WTC11 (cell line): ENCODE measurements at regions not wholly inside any gene's neighbourhood (a gene's known extent, or its start where the extent isn't known, plus 50 kb on each side); places are given as distances from the start of the nearest gene placed in this dataset.

Experiments
- ATAC-seq: fragments of 200-7000 bp; cut with Tn5 transposase; 2 replicates; pipeline ENCODE4 v1.10.0; 2021; ENCODE audit warnings: mild to moderate bottlenecking, moderate library complexity
- CTCF ChIA-PET: fragments of 300-600 bp; sonication (Branson Sonifier 250); formaldehyde crosslinking; loops from one replicate; lab custom pipeline; 2021; ENCODE audit warnings: antibody characterized with exemption; lab: Charles Lee
- POLR2A ChIA-PET: fragments of 350-600 bp; sonication (Branson Sonifier 250); formaldehyde crosslinking; loops from one replicate; lab custom pipeline; 2021; ENCODE audit warnings: antibody characterized with exemption; lab: Charles Lee
- DNase-seq: peaks from one replicate; pipeline ENCODE4 v3.0.0; 2021; ENCODE audit warnings: low spot score
- H3K27ac Mint-ChIP-seq: 2 replicates; pipeline ENCODE4 v1.8.0; 2021; ENCODE audit warnings: mixed read lengths
- H3K27me3 Mint-ChIP-seq: 2 replicates; pipeline ENCODE4 v1.8.0; 2021; ENCODE audit warnings: low read depth, mild to moderate bottlenecking, moderate library complexity, mixed read lengths
- H3K36me3 Mint-ChIP-seq: 2 replicates; pipeline ENCODE4 v1.8.0; 2021; ENCODE audit warnings: mixed read lengths
- H3K4me1 Mint-ChIP-seq: 2 replicates; pipeline ENCODE4 v1.8.0; 2022; ENCODE audit warnings: mixed read lengths
- H3K4me3 Mint-ChIP-seq: 2 replicates; pipeline ENCODE4 v1.8.0; 2021; ENCODE audit warnings: mild to moderate bottlenecking, moderate library complexity, mixed read lengths
- H3K9me3 Mint-ChIP-seq: 2 replicates; pipeline ENCODE4 v1.8.0; 2021; ENCODE audit warnings: mixed read lengths
- ATF6 ChIP-seq: sonication (generic); formaldehyde crosslinking; IDR thresholded peaks from 2 replicates; pipeline ENCODE4 v1.8.1; 2023; ENCODE audit warnings: mild to moderate bottlenecking, missing genetic modification reagents
- CDX4 ChIP-seq: fragments of 250-450 bp; sonication (Bioruptor Pico); IDR thresholded peaks from 2 replicates; pipeline ENCODE4 v1.9.0; 2021; ENCODE audit warnings: moderate library complexity, mild to moderate bottlenecking, inconsistent platforms, borderline replicate concordance
- E2F4 ChIP-seq: sonication (generic); formaldehyde crosslinking; IDR thresholded peaks from 2 replicates; pipeline ENCODE4 v1.8.1; 2022; ENCODE audit warnings: low read depth, mild to moderate bottlenecking, moderate library complexity, missing genetic modification reagents, borderline replicate concordance
- FOXP4 ChIP-seq: sonication (generic); formaldehyde crosslinking; IDR thresholded peaks from 2 replicates; pipeline ENCODE4 v1.8.0; 2022; ENCODE audit warnings: mild to moderate bottlenecking, missing genetic modification reagents
- GABPB1 ChIP-seq: sonication (generic); formaldehyde crosslinking; IDR thresholded peaks from 2 replicates; pipeline ENCODE4 v1.8.1; 2023; ENCODE audit warnings: mild to moderate bottlenecking, missing genetic modification reagents
- GRHL2 ChIP-seq: fragments of 250-450 bp; sonication (Bioruptor Pico); IDR thresholded peaks from 2 replicates; pipeline ENCODE4 v1.8.0; 2022; ENCODE audit warnings: mild to moderate bottlenecking, moderate library complexity; ENCODE audit not compliant: insufficient replicate concordance, severe bottlenecking
- GTF2I ChIP-seq: fragments of 250-450 bp; sonication (Bioruptor Pico); conservative IDR thresholded peaks from 2 replicates; pipeline ENCODE4 v1.4.0; 2021; ENCODE audit warnings: mild to moderate bottlenecking
- IRF2 ChIP-seq: sonication (generic); formaldehyde crosslinking; IDR thresholded peaks from 2 replicates; pipeline ENCODE4 v1.8.0; 2022; ENCODE audit warnings: low read depth, missing genetic modification reagents, borderline replicate concordance
- KAT7 ChIP-seq: sonication (generic); formaldehyde crosslinking; IDR thresholded peaks from 2 replicates; pipeline ENCODE4 v1.8.1; 2023; ENCODE audit warnings: missing genetic modification reagents, mild to moderate bottlenecking, borderline replicate concordance
- MLX ChIP-seq: sonication (generic); formaldehyde crosslinking; IDR thresholded peaks from 2 replicates; pipeline ENCODE4 v1.8.1; 2023; ENCODE audit warnings: mild to moderate bottlenecking, missing genetic modification reagents, moderate library complexity
- MXD4 ChIP-seq: fragments of 250-450 bp; sonication (Bioruptor Pico); IDR thresholded peaks from 2 replicates; pipeline ENCODE4 v1.8.0; 2021; ENCODE audit warnings: mild to moderate bottlenecking, moderate library complexity, borderline replicate concordance
- NR1H2 ChIP-seq: sonication (generic); formaldehyde crosslinking; IDR thresholded peaks from 2 replicates; pipeline ENCODE4 v1.9.0; 2021; ENCODE audit warnings: mild to moderate bottlenecking, moderate library complexity, missing genetic modification reagents
- NR2C2 ChIP-seq: sonication (generic); formaldehyde crosslinking; IDR thresholded peaks from 2 replicates; pipeline ENCODE4 v1.8.0; 2022; ENCODE audit warnings: mild to moderate bottlenecking, missing genetic modification reagents
- OVOL2 ChIP-seq: fragments of 250-450 bp; sonication (Bioruptor Pico); IDR thresholded peaks from 2 replicates; pipeline ENCODE4 v1.9.0; 2021; ENCODE audit warnings: mild to moderate bottlenecking, borderline replicate concordance
- RELA ChIP-seq: sonication (generic); formaldehyde crosslinking; IDR thresholded peaks from 2 replicates; pipeline ENCODE4 v1.8.1; 2022; ENCODE audit warnings: missing genetic modification reagents, mild to moderate bottlenecking, borderline replicate concordance
- RORB ChIP-seq: fragments of 250-450 bp; sonication (Bioruptor Pico); IDR thresholded peaks from 2 replicates; pipeline ENCODE4 v1.9.0; 2021; ENCODE audit warnings: mild to moderate bottlenecking
- TCF7 ChIP-seq: sonication (generic); formaldehyde crosslinking; IDR thresholded peaks from 2 replicates; pipeline ENCODE4 v1.8.0; 2022; ENCODE audit warnings: mild to moderate bottlenecking, low read depth, missing genetic modification reagents, moderate library complexity
- TEAD4 ChIP-seq: sonication (generic); formaldehyde crosslinking; IDR thresholded peaks from 2 replicates; pipeline ENCODE4 v1.8.0; 2022; ENCODE audit warnings: mild to moderate bottlenecking, missing genetic modification reagents
- ZMAT4 ChIP-seq: fragments of 250-450 bp; sonication (Bioruptor Pico); IDR thresholded peaks from 2 replicates; pipeline ENCODE4 v1.9.0; 2021; ENCODE audit warnings: mild to moderate bottlenecking
- ZNF281 ChIP-seq: sonication (generic); formaldehyde crosslinking; IDR thresholded peaks from 2 replicates; pipeline ENCODE4 v1.8.0; 2023; ENCODE audit warnings: mild to moderate bottlenecking, missing genetic modification reagents
- ZNF317 ChIP-seq: sonication (generic); formaldehyde crosslinking; IDR thresholded peaks from 2 replicates; pipeline ENCODE4 v1.8.1; 2023; ENCODE audit warnings: low read depth, mild to moderate bottlenecking, moderate library complexity, missing genetic modification reagents, borderline replicate concordance

GRCh38 chr18:10035281-10035991 lies 121.6 kb downstream of the VAPA start:
- Mint-ChIP-seq H3K27me3 (peaks cover 4% of the 10 kb centered on the region; the same call in 1 of the 2 replicates), H3K9me3 (0 out of 2 replicates have a peak, but pooled peaks cover under 1% of the 10 kb centered on the region), H3K27ac (no peak overlapping the region; the same call in 1 of the 2 replicates), H3K36me3 (no peaks in the 10 kb centered on the region), H3K4me3 (no peak overlapping the region), H3K4me1 (peaks cover 11% of the 10 kb centered on the region)
- CTCF ChIA-PET: no interaction called here
- DNase-seq (no peak), ATAC-seq (no peak)
- POLR2A ChIA-PET: no interaction called here
- TF ChIP-seq RORB (CRISPR knock-in tag) (no peak), KAT7 (no peak), ZMAT4 (CRISPR knock-in tag) (no peak), FOXP4 (CRISPR knock-in tag) (no peak), OVOL2 (no peak), GRHL2 (CRISPR knock-in tag) (no peak)

- ATAC-seq: no peak
- TF ChIP-seq TEAD4 (no peak), CDX4 (CRISPR knock-in tag) (no peak), IRF2 (CRISPR knock-in tag) (no peak), NR1H2 (CRISPR knock-in tag) (no peak), MLX (CRISPR knock-in tag) (no peak), MXD4 (CRISPR knock-in tag) (no peak)
- H3K4me1 Mint-ChIP-seq: peaks cover 11% of the 10 kb centered on the region
- DNase-seq: no peak
- ChIA-PET CTCF (no interaction called here), POLR2A (interaction anchor here (0.7 kb wide), 1 partner anchor 16 kb away, joined by 3 read pairs; no protein-coding TSS in a partner anchor)
- H3K9me3 Mint-ChIP-seq: peaks cover 11% of the 10 kb centered on the region
- no peak overlapping the region for H3K27ac Mint-ChIP-seq
- peaks cover 1% of the 10 kb centered on the region; the same call in 1 of the 2 replicates for H3K36me3 Mint-ChIP-seq
- no peak overlapping the region for H3K4me3 Mint-ChIP-seq
- peaks cover 4% of the 10 kb centered on the region; the same call in 1 of the 2 replicates for H3K27me3 Mint-ChIP-seq
These were observed 122.7 kb downstream of the VAPA start for GRCh38 chr18:10036479-10036878.

GRCh38 chr18:10037181-10037580 lies 123.4 kb downstream of the VAPA start:
- Mint-ChIP-seq H3K27me3 (peaks cover 4% of the 10 kb centered on the region; the same call in 1 of the 2 replicates), H3K27ac (no peak overlapping the region), H3K9me3 (peaks cover 17% of the 10 kb centered on the region), H3K36me3 (peaks cover 7% of the 10 kb centered on the region), H3K4me3 (no peak overlapping the region), H3K4me1 (peaks cover 8% of the 10 kb centered on the region; the same call in 1 of the 2 replicates)
- no peak for DNase-seq
- ChIA-PET CTCF (no interaction called here), POLR2A (interaction anchor here (0.7 kb wide), 1 partner anchor 15 kb away, joined by 3 read pairs; no protein-coding TSS in a partner anchor)
- ATAC-seq: no peak
- no peak for TF ChIP-seq NR2C2
- TF ChIP-seq GTF2I: no peak
- no peak for TF ChIP-seq ZMAT4 (CRISPR knock-in tag)
- TF ChIP-seq GABPB1 (CRISPR knock-in tag): no peak
- no peak for TF ChIP-seq ZNF317 (CRISPR knock-in tag)
- no peak for TF ChIP-seq RELA (CRISPR knock-in tag)
- TF ChIP-seq ZNF281 (CRISPR knock-in tag): no peak
- TF ChIP-seq E2F4 (CRISPR knock-in tag): no peak
- no peak for TF ChIP-seq TCF7
- TF ChIP-seq ATF6: no peak
